Glutamatergic neuron (in vitro differentiated cells): ENCODE measurements at regions not wholly inside any gene's neighbourhood (a gene's known extent, or its start where the extent isn't known, plus 50 kb on each side); places are given as distances from the start of the nearest gene placed in this dataset.
"Not testable (repeated sequence)": the region's sequence is repeated elsewhere in the genome, so short reads cannot be mapped to it uniquely, and the experiment has no call there.

ENCODE experiments used
- DNase-seq: peaks from one replicate; pipeline ENCODE4 v3.0.0; 2022
- H3K27ac Mint-ChIP-seq: one replicate; pipeline ENCODE4 v1.8.0; 2020; ENCODE audit warnings: mild to moderate bottlenecking, mixed read lengths, inconsistent platforms; ENCODE audit not compliant: unreplicated experiment
- H3K27me3 Mint-ChIP-seq: one replicate; pipeline ENCODE4 v1.8.0; 2020; ENCODE audit warnings: mild to moderate bottlenecking, moderate library complexity, mixed read lengths, inconsistent platforms; ENCODE audit not compliant: unreplicated experiment
- H3K36me3 Mint-ChIP-seq: one replicate; pipeline ENCODE4 v1.8.0; 2020; ENCODE audit warnings: mild to moderate bottlenecking, mixed read lengths, inconsistent platforms; ENCODE audit not compliant: unreplicated experiment
- H3K4me1 Mint-ChIP-seq: one replicate; pipeline ENCODE4 v1.8.0; 2020; ENCODE audit warnings: mild to moderate bottlenecking, low read depth, mixed read lengths, inconsistent platforms; ENCODE audit not compliant: unreplicated experiment
- H3K4me3 Mint-ChIP-seq: one replicate; pipeline ENCODE4 v1.8.0; 2020; ENCODE audit warnings: mild to moderate bottlenecking, mixed read lengths, inconsistent platforms; ENCODE audit not compliant: unreplicated experiment
- H3K9me3 Mint-ChIP-seq: one replicate; pipeline ENCODE4 v1.8.0; 2020; ENCODE audit warnings: mild to moderate bottlenecking, moderate library complexity, mixed read lengths, inconsistent platforms; ENCODE audit not compliant: unreplicated experiment
- TF ChIP-seq, protein P1 (sequence below): fragments of 200-600 bp; sonication (generic); IDR thresholded peaks from one replicate; pipeline ENCODE4 v1.5.0; 2021; ENCODE audit not compliant: partially characterized antibody, unreplicated experiment

DNA sequence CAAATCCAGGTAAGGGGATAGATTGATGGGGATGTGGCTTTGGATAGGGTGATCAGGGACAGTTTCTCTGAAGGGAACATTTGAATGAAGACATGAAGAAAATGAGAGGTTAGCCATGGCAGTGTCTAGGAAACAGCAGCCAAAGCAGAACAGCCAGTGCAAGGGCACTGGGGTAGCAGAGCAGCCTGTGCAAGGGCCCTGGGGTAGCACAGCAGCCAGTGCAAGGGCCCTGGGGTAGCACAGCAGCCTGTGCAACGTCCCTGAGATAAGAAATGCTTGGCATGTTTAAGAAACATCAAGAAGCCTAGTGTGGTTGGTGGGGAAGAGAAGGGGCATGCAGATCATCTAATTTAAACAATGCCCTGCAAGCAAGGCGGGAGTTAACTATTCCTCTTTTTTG is 128.5 kb downstream of the IRX5 start:
- Mint-ChIP-seq H3K4me1 (peaks cover 2% of the 10 kb centered on the region), H3K27me3 (peaks cover 9% of the 10 kb centered on the region), H3K36me3 (no peaks in the 10 kb centered on the region), H3K27ac (no peak overlapping the region), H3K4me3 (no peak overlapping the region), H3K9me3 (peaks cover 4% of the 10 kb centered on the region)
- TF ChIP-seq, protein P1, sequence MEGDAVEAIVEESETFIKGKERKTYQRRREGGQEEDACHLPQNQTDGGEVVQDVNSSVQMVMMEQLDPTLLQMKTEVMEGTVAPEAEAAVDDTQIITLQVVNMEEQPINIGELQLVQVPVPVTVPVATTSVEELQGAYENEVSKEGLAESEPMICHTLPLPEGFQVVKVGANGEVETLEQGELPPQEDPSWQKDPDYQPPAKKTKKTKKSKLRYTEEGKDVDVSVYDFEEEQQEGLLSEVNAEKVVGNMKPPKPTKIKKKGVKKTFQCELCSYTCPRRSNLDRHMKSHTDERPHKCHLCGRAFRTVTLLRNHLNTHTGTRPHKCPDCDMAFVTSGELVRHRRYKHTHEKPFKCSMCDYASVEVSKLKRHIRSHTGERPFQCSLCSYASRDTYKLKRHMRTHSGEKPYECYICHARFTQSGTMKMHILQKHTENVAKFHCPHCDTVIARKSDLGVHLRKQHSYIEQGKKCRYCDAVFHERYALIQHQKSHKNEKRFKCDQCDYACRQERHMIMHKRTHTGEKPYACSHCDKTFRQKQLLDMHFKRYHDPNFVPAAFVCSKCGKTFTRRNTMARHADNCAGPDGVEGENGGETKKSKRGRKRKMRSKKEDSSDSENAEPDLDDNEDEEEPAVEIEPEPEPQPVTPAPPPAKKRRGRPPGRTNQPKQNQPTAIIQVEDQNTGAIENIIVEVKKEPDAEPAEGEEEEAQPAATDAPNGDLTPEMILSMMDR = no peak
- no peak for DNase-seq

- Mint-ChIP-seq H3K27ac (no peak overlapping the region), H3K4me1 (peaks cover 2% of the 10 kb centered on the region), H3K27me3 (peaks cover 9% of the 10 kb centered on the region), H3K9me3 (peaks cover 4% of the 10 kb centered on the region), H3K36me3 (no peaks in the 10 kb centered on the region), H3K4me3 (no peak overlapping the region)
- no peak for DNase-seq
- TF ChIP-seq, protein P1 = no peak
Observed at GRCh38 chr16:55061126-55061525, 130.5 kb downstream of the IRX5 start.

DNA sequence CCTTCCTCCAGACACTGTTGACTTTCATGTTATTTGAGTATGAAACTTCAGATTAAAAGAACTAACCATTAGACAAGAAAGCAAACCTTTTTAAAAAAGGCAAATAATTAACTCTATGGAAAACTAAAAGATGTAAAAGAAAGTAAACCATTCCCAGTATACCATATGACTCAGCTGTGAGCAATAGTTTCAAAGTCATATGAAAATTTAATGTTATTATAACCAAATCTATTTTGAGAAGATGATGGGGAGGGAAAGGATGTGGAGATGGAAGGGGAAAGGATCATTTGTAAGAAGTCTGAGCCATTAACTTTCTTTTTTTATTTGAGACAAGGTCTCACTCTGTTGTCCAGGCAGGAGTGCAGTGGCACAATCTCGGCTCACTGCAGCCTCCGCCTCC is 131.8 kb downstream of the IRX5 start:
- H3K9me3 Mint-ChIP-seq = peaks cover 2% of the 10 kb centered on the region
- TF ChIP-seq, protein P1 = no peak
- H3K27me3 Mint-ChIP-seq = peaks cover 7% of the 10 kb centered on the region

GRCh38 chr16:55072976-55073375 is 142.3 kb downstream of the IRX5 start:
- Mint-ChIP-seq H3K36me3 (no peaks in the 10 kb centered on the region), H3K9me3 (peaks cover 4% of the 10 kb centered on the region), H3K27me3 (no peaks in the 10 kb centered on the region), H3K4me1 (no peaks in the 10 kb centered on the region), H3K4me3 (no peak overlapping the region), H3K27ac (no peak overlapping the region)
- DNase-seq = no peak
- TF ChIP-seq, protein P1 = no peak

More for the DNA sequence above, 131.8 kb downstream of the IRX5 start:
- no peak for DNase-seq
- Mint-ChIP-seq H3K4me3 (no peak overlapping the region), H3K36me3 (no peaks in the 10 kb centered on the region), H3K4me1 (no peaks in the 10 kb centered on the region), H3K27ac (no peak overlapping the region)

- H3K27me3 Mint-ChIP-seq = no peaks in the 10 kb centered on the region
- TF ChIP-seq, protein P1 = no peak
- H3K27ac Mint-ChIP-seq = no peak overlapping the region
- peaks cover 4% of the 10 kb centered on the region for H3K9me3 Mint-ChIP-seq
- DNase-seq = no peak
- H3K36me3 Mint-ChIP-seq = no peaks in the 10 kb centered on the region
- no peaks in the 10 kb centered on the region for H3K4me1 Mint-ChIP-seq
- H3K4me3 Mint-ChIP-seq = no peak overlapping the region
Observed at GRCh38 chr16:55073830-55074229, 143.2 kb downstream of the IRX5 start.

DNA sequence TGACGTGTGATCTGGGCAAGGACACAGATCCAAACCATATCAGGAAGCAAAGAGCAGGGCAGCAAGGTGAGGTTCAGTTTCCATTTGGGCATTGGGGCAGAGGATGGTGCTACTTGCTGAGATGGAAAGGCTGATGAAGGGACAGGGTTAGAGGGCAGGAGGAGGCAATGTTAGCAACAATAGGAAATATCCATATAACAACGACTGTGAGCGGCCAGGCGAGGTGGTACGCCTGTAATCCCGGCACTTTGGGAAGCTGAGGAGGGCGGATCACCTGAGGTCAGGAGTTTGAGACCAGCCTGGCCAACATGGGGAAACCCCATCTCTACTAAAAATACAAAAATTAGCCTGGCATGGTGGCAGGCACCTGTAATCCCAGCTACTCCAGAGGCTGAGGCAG is 144.5 kb downstream of the IRX5 start:
- not testable (repeated sequence) for H3K36me3 Mint-ChIP-seq, H3K9me3 Mint-ChIP-seq, H3K27me3 Mint-ChIP-seq, H3K4me3 Mint-ChIP-seq, H3K27ac Mint-ChIP-seq, H3K4me1 Mint-ChIP-seq, DNase-seq
